ENCODE measurements at regions not wholly inside any gene's neighbourhood (a gene's known extent, or its start where the extent isn't known, plus 50 kb on each side); places are given as distances from the start of the nearest gene placed in this dataset.

GRCh38 chr11:105324156-105324555 is 184.6 kb upstream of the CARD18 start:
- DNase-seq (no peak), ATAC-seq (no peak)
- 77% methylated on average over 7 of the region's 7 CpGs for WGBS
- Histone ChIP-seq H3K27ac (ENCODE audit: low read length) (no peak overlapping the region), H3K27me3 (ENCODE audit: control insufficient read depth, insufficient read depth) (no peaks in the 10 kb centered on the region), H3K4me3 (ENCODE audit: low read length) (no peak overlapping the region), H3K4me1 (ENCODE audit: control insufficient read depth, insufficient read depth, low read length) (no peaks in the 10 kb centered on the region), H3K9me3 (ENCODE audit: control insufficient read depth, low read length) (no peaks in the 10 kb centered on the region)
- intact Hi-C loops (cut with DNase I): no loop called here

- Histone ChIP-seq H3K9me3 (ENCODE audit: control insufficient read depth, low read length) (no peaks in the 10 kb centered on the region), H3K27ac (ENCODE audit: low read length) (no peak overlapping the region), H3K27me3 (ENCODE audit: control insufficient read depth, insufficient read depth) (no peaks in the 10 kb centered on the region), H3K4me3 (ENCODE audit: low read length) (no peak overlapping the region), H3K4me1 (ENCODE audit: control insufficient read depth, insufficient read depth, low read length) (no peaks in the 10 kb centered on the region)
- ATAC-seq (no peak), DNase-seq (no peak)
- intact Hi-C loops (cut with DNase I): no loop called here
- WGBS: 88% methylated on average over 2 of the region's 2 CpGs
Observed at GRCh38 chr11:105321696-105322095, 182.1 kb upstream of the CARD18 start.

GRCh38 chr11:105315287-105315686 is 175.7 kb upstream of the CARD18 start:
- no peak for ATAC-seq
- 79% methylated on average over 2 of the region's 2 CpGs for WGBS
- H3K4me3 ChIP-seq (ENCODE audit: low read length): no peak overlapping the region
- intact Hi-C loops (cut with DNase I): no loop called here
- no peaks in the 10 kb centered on the region for H3K27me3 ChIP-seq (ENCODE audit: control insufficient read depth, insufficient read depth)
- no peaks in the 10 kb centered on the region for H3K9me3 ChIP-seq (ENCODE audit: control insufficient read depth, low read length)
- no peak for DNase-seq
- no peak overlapping the region for H3K27ac ChIP-seq (ENCODE audit: low read length)
- H3K4me1 ChIP-seq (ENCODE audit: control insufficient read depth, insufficient read depth, low read length): no peaks in the 10 kb centered on the region

- Histone ChIP-seq H3K27ac (ENCODE audit: low read length) (no peak overlapping the region), H3K4me3 (ENCODE audit: low read length) (no peak overlapping the region), H3K9me3 (ENCODE audit: control insufficient read depth, low read length) (no peaks in the 10 kb centered on the region), H3K27me3 (ENCODE audit: control insufficient read depth, insufficient read depth) (no peaks in the 10 kb centered on the region), H3K4me1 (ENCODE audit: control insufficient read depth, insufficient read depth, low read length) (no peaks in the 10 kb centered on the region)
- no peak for DNase-seq
- intact Hi-C loops (cut with DNase I): no loop called here
- no peak for ATAC-seq
- WGBS: 80% methylated on average over 2 of the region's 2 CpGs
Observed at GRCh38 chr11:105312266-105312665, 172.7 kb upstream of the CARD18 start.

- Histone ChIP-seq H3K27ac (ENCODE audit: low read length) (no peak overlapping the region), H3K9me3 (ENCODE audit: control insufficient read depth, low read length) (no peaks in the 10 kb centered on the region), H3K27me3 (ENCODE audit: control insufficient read depth, insufficient read depth) (no peaks in the 10 kb centered on the region), H3K4me1 (ENCODE audit: control insufficient read depth, insufficient read depth, low read length) (no peaks in the 10 kb centered on the region), H3K4me3 (ENCODE audit: low read length) (no peak overlapping the region)
- DNase-seq: no peak
- no peak for ATAC-seq
- 95% methylated on average over 3 of the region's 3 CpGs for WGBS
- intact Hi-C loops (cut with DNase I): no loop called here
Observed at GRCh38 chr11:105298630-105299029, 159.1 kb upstream of the CARD18 start.

- no peaks in the 10 kb centered on the region for H3K9me3 ChIP-seq (ENCODE audit: control insufficient read depth, low read length)
- H3K4me1 ChIP-seq (ENCODE audit: control insufficient read depth, insufficient read depth, low read length): no peaks in the 10 kb centered on the region
- no peaks in the 10 kb centered on the region for H3K27me3 ChIP-seq (ENCODE audit: control insufficient read depth, insufficient read depth)
- DNase-seq (no peak), ATAC-seq (no peak)
- 78% methylated on average over 2 of the region's 2 CpGs for WGBS
- no peak overlapping the region for H3K27ac ChIP-seq (ENCODE audit: low read length)
- no peak overlapping the region for H3K4me3 ChIP-seq (ENCODE audit: low read length)
- intact Hi-C loops (cut with DNase I): no loop called here
Observed at GRCh38 chr11:105298174-105298573, 158.6 kb upstream of the CARD18 start.

- 45% methylated on average over 2 of the region's 2 CpGs for WGBS
- DNase-seq: no peak
- intact Hi-C loops (cut with DNase I): no loop called here
- no peaks in the 10 kb centered on the region for H3K4me1 ChIP-seq (ENCODE audit: control insufficient read depth, insufficient read depth, low read length)
- no peaks in the 10 kb centered on the region for H3K9me3 ChIP-seq (ENCODE audit: control insufficient read depth, low read length)
- no peak for ATAC-seq
- no peaks in the 10 kb centered on the region for H3K27me3 ChIP-seq (ENCODE audit: control insufficient read depth, insufficient read depth)
- H3K4me3 ChIP-seq (ENCODE audit: low read length): no peak overlapping the region
- no peak overlapping the region for H3K27ac ChIP-seq (ENCODE audit: low read length)
Observed at GRCh38 chr11:105297463-105297862, 157.9 kb upstream of the CARD18 start.

- H3K27me3 ChIP-seq (ENCODE audit: control insufficient read depth, insufficient read depth): no peaks in the 10 kb centered on the region
- DNase-seq (no peak), ATAC-seq (no peak)
- WGBS: 88% methylated on average over 8 of the region's 8 CpGs
- H3K4me1 ChIP-seq (ENCODE audit: control insufficient read depth, insufficient read depth, low read length): no peaks in the 10 kb centered on the region
- no peaks in the 10 kb centered on the region for H3K9me3 ChIP-seq (ENCODE audit: control insufficient read depth, low read length)
- no peak overlapping the region for H3K4me3 ChIP-seq (ENCODE audit: low read length)
- H3K27ac ChIP-seq (ENCODE audit: low read length): no peak overlapping the region
- intact Hi-C loops (cut with DNase I): no loop called here
Observed at GRCh38 chr11:105296806-105297205, 157.2 kb upstream of the CARD18 start.

GRCh38 chr11:105296386-105296785 is 156.8 kb upstream of the CARD18 start:
- intact Hi-C loops (cut with DNase I): no loop called here
- no peak for ATAC-seq
- no peak overlapping the region for H3K4me3 ChIP-seq (ENCODE audit: low read length)
- no peaks in the 10 kb centered on the region for H3K4me1 ChIP-seq (ENCODE audit: control insufficient read depth, insufficient read depth, low read length)
- WGBS: 95% methylated on average over 8 of the region's 8 CpGs
- DNase-seq: no peak
- H3K27me3 ChIP-seq (ENCODE audit: control insufficient read depth, insufficient read depth): no peaks in the 10 kb centered on the region
- no peak overlapping the region for H3K27ac ChIP-seq (ENCODE audit: low read length)
- no peaks in the 10 kb centered on the region for H3K9me3 ChIP-seq (ENCODE audit: control insufficient read depth, low read length)

GRCh38 chr11:105282658-105283057 is 143.1 kb upstream of the CARD18 start:
- H3K27ac ChIP-seq (ENCODE audit: low read length): no peak overlapping the region
- intact Hi-C loops (cut with DNase I): no loop called here
- ATAC-seq: no peak
- H3K27me3 ChIP-seq (ENCODE audit: control insufficient read depth, insufficient read depth): no peaks in the 10 kb centered on the region
- no peaks in the 10 kb centered on the region for H3K4me1 ChIP-seq (ENCODE audit: control insufficient read depth, insufficient read depth, low read length)
- H3K4me3 ChIP-seq (ENCODE audit: low read length): no peak overlapping the region
- no peak for DNase-seq
- no peaks in the 10 kb centered on the region for H3K9me3 ChIP-seq (ENCODE audit: control insufficient read depth, low read length)
- WGBS: 55% methylated on average over 2 of the region's 2 CpGs

- Histone ChIP-seq H3K4me3 (ENCODE audit: low read length) (no peak overlapping the region), H3K27ac (ENCODE audit: low read length) (no peak overlapping the region), H3K4me1 (ENCODE audit: control insufficient read depth, insufficient read depth, low read length) (no peaks in the 10 kb centered on the region), H3K27me3 (ENCODE audit: control insufficient read depth, insufficient read depth) (no peaks in the 10 kb centered on the region), H3K9me3 (ENCODE audit: control insufficient read depth, low read length) (no peaks in the 10 kb centered on the region)
- DNase-seq (no peak), ATAC-seq (no peak)
- intact Hi-C loops (cut with DNase I): no loop called here
Observed at GRCh38 chr11:105274631-105275030, 135.1 kb upstream of the CARD18 start.

GRCh38 chr11:105273660-105274280 is 134.2 kb upstream of the CARD18 start:
- ATAC-seq (no peak), DNase-seq (no peak)

More at GRCh38 chr11:105273660-105274280, 134.2 kb upstream of the CARD18 start:
- Histone ChIP-seq H3K9me3 (ENCODE audit: control insufficient read depth, low read length) (no peaks in the 10 kb centered on the region), H3K4me1 (ENCODE audit: control insufficient read depth, insufficient read depth, low read length) (no peaks in the 10 kb centered on the region), H3K27me3 (ENCODE audit: control insufficient read depth, insufficient read depth) (no peaks in the 10 kb centered on the region), H3K27ac (ENCODE audit: low read length) (no peak overlapping the region), H3K4me3 (ENCODE audit: low read length) (no peak overlapping the region)
- 53% methylated on average over 1 of the region's 1 CpG for WGBS
- intact Hi-C loops (cut with DNase I): no loop called here
